ENCODE measurements at regions not wholly inside any gene's neighbourhood (a gene's known extent, or its start where the extent isn't known, plus 50 kb on each side); places are given as distances from the start of the nearest gene placed in this dataset.
A peak's percentile ranks its signal among the peaks of the same experiment; 100 is the strongest.

DNA sequence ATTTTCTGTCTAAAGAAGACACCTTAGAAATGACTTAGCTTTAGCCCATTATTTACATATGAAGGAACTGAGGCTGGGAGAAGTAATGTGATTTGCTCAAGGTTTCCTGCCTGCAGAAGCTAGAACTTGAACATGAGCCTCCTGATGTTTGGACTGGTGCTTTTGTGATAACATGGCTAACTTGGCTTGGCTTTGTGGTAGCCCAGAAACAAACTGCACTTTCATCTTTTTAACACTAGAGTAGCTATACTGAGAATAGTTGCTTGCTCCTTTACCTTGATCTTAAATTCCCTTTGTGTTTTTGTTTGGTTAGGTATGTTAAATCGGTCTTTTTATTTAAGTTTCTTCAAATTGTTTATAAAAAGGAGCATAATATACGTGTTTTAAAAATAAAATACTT lies 163.5 kb upstream of the MANEA start:
- WGBS (ENCODE audit: insufficient coverage) = no CpG with 5 or more reads among the region's 2 CpGs
- no peak overlapping the region for H3K4me3 ChIP-seq (ENCODE audit: low read depth, low read length)
- no peaks in the 10 kb centered on the region for H3K4me1 ChIP-seq (ENCODE audit: control insufficient read depth, insufficient read depth, low read length)
- H3K9me3 ChIP-seq (ENCODE audit: control insufficient read depth, insufficient read depth, low read length) = no peaks in the 10 kb centered on the region
- no peaks in the 10 kb centered on the region for H3K36me3 ChIP-seq (ENCODE audit: control insufficient read depth, insufficient read depth, low read length)
- no peak for DNase-seq (ENCODE audit: low read depth in 4 of 6, low spot score in 6 of 6)
- H3K27me3 ChIP-seq (ENCODE audit: control insufficient read depth, insufficient read depth, low read length) = no peaks in the 10 kb centered on the region
- no peak overlapping the region for H3K27ac ChIP-seq (ENCODE audit: low read depth, low read length)

DNA sequence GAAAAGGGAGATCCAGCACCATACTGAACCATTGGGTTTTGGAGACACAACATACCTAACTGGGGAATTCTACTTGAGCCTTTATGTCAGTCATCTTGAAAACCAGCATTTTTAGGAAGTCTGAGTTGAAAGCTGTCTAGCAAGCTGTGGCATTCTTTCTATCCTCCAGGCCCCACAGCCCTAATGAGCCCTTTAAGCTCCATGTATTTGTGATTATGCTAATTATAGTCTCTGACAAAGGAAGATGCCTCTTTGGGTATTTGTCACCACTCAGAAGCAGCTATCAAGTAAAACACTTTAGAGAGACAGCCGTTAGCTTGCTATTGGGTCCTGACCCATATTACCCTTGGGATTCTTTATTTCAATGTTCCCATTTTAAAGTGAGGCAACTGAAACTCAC lies 159.5 kb upstream of the MANEA start:
- H3K36me3 ChIP-seq (ENCODE audit: control insufficient read depth, insufficient read depth, low read length) = no peaks in the 10 kb centered on the region
- H3K9me3 ChIP-seq (ENCODE audit: control insufficient read depth, insufficient read depth, low read length) = peaks cover 4% of the 10 kb centered on the region
- no CpG with 5 or more reads among the region's 1 CpG for WGBS (ENCODE audit: insufficient coverage)
- DNase-seq (ENCODE audit: low read depth in 4 of 6, low spot score in 6 of 6) = peak in 2 of 6 donors; percentile 3 to 40
- H3K4me1 ChIP-seq (ENCODE audit: control insufficient read depth, insufficient read depth, low read length) = no peaks in the 10 kb centered on the region
- H3K27me3 ChIP-seq (ENCODE audit: control insufficient read depth, insufficient read depth, low read length) = no peaks in the 10 kb centered on the region
- no peak overlapping the region for H3K27ac ChIP-seq (ENCODE audit: low read depth, low read length)
- H3K4me3 ChIP-seq (ENCODE audit: low read depth, low read length) = no peak overlapping the region

DNA sequence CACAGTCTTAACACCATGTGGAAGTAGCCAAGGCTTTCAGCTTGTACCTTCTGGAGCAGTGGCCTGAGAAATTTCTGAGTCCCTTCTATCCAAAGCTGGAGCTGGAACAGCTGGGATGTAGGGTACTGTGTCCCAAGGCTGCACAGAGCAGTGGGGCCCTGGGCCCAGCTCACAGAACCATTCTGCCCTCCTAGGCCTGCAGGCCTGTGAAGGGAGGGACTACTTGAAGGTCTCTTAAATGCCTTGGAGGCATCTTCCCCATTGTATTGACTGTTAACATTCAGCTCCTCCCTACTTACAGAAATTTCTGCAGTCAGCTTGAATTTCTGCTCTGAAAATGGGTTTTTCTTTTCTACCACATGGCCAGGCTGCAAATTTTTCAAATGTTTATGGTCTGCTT lies 156.5 kb upstream of the MANEA start:
- no peak overlapping the region for H3K4me3 ChIP-seq (ENCODE audit: low read depth, low read length)
- peaks cover 4% of the 10 kb centered on the region for H3K9me3 ChIP-seq (ENCODE audit: control insufficient read depth, insufficient read depth, low read length)
- H3K27ac ChIP-seq (ENCODE audit: low read depth, low read length) = no peak overlapping the region
- no peaks in the 10 kb centered on the region for H3K36me3 ChIP-seq (ENCODE audit: control insufficient read depth, insufficient read depth, low read length)
- no peaks in the 10 kb centered on the region for H3K4me1 ChIP-seq (ENCODE audit: control insufficient read depth, insufficient read depth, low read length)
- DNase-seq (ENCODE audit: low read depth in 4 of 6, low spot score in 6 of 6) = no peak
- H3K27me3 ChIP-seq (ENCODE audit: control insufficient read depth, insufficient read depth, low read length) = no peaks in the 10 kb centered on the region

DNA sequence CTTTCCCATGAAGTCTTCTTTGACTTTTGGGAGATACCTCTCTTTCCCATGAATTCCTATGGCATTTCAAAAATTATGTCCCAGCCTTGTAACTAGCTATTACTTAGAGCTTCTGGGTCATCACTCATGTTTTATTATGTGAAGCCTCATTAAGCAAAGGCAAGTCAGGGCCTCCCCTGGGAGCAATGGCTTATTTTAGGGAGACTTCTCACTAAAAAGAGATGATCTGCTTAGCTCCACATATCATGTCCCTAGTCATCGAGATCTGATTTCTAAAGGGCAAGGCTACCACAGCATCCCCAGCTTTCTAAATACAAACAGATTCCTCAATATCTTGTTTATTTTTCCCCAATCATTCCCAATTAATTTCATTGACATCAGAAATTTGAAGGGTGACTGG lies 154.0 kb upstream of the MANEA start:
- Histone ChIP-seq H3K9me3 (ENCODE audit: control insufficient read depth, insufficient read depth, low read length) (peaks cover 4% of the 10 kb centered on the region), H3K27ac (ENCODE audit: low read depth, low read length) (no peak overlapping the region), H3K27me3 (ENCODE audit: control insufficient read depth, insufficient read depth, low read length) (no peaks in the 10 kb centered on the region), H3K4me3 (ENCODE audit: low read depth, low read length) (no peak overlapping the region), H3K36me3 (ENCODE audit: control insufficient read depth, insufficient read depth, low read length) (no peaks in the 10 kb centered on the region), H3K4me1 (ENCODE audit: control insufficient read depth, insufficient read depth, low read length) (no peaks in the 10 kb centered on the region)
- 80% methylated on average over 1 of the region's 1 CpG for WGBS (ENCODE audit: insufficient coverage)
- DNase-seq (ENCODE audit: low read depth in 4 of 6, low spot score in 6 of 6) = no peak

DNA sequence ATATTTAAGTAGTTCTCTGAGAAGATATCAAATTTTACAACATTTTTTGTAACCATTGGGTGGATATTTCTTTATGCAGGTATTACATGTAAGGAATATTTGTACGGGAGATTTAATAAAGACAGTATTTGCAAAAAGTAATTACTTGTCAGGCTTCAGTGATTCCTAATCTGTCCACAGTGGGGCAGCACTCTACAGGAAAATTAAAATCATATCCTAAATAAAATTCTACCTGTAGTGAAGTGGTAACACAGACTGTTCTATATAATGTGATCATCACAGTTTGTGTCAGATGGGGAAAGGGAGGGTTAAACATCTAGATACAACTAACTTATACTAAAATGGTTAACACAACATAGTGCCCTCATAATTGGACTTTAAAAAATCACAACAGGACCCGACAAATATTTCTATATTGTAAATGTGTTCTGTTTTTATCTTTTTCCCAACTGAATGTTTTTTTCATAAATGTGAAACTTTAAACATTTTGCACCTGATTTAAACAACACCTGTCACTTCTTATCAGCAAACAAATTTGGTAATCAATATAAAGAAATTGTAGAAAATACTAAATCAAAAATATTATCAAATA lies 145.6 kb upstream of the MANEA start:
- no CpG with 5 or more reads among the region's 2 CpGs for WGBS (ENCODE audit: insufficient coverage)

DNA sequence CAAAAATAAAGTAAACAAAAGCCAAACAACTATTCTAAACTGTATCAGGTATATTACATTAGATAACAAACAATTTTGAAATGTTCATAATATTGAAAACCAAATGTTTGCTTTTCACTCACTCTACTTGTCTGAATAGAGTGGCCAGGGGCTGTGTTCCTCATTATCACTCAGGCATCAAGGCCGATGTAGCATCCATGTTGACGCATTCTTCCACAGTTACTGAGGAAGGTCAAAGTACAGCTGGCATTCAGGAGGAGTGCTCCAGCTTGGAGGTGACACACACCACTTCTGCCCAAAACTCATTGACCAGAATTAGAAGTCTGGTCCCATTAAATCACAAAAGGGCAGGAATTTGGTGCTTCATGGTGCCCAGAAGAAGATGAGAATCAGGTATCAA lies 137.6 kb upstream of the MANEA start:
- no peaks in the 10 kb centered on the region for H3K27me3 ChIP-seq (ENCODE audit: control insufficient read depth, insufficient read depth, low read length)
- DNase-seq (ENCODE audit: low read depth in 4 of 6, low spot score in 6 of 6) = no peak
- H3K4me1 ChIP-seq (ENCODE audit: control insufficient read depth, insufficient read depth, low read length) = no peaks in the 10 kb centered on the region
- no peaks in the 10 kb centered on the region for H3K9me3 ChIP-seq (ENCODE audit: control insufficient read depth, insufficient read depth, low read length)
- H3K4me3 ChIP-seq (ENCODE audit: low read depth, low read length) = no peak overlapping the region
- H3K36me3 ChIP-seq (ENCODE audit: control insufficient read depth, insufficient read depth, low read length) = no peaks in the 10 kb centered on the region
- no peak overlapping the region for H3K27ac ChIP-seq (ENCODE audit: low read depth, low read length)
- WGBS (ENCODE audit: insufficient coverage) = 100% methylated on average over 2 of the region's 2 CpGs

More for the DNA sequence above, 145.6 kb upstream of the MANEA start:
- Histone ChIP-seq H3K27me3 (ENCODE audit: control insufficient read depth, insufficient read depth, low read length) (no peaks in the 10 kb centered on the region), H3K4me3 (ENCODE audit: low read depth, low read length) (no peak overlapping the region), H3K36me3 (ENCODE audit: control insufficient read depth, insufficient read depth, low read length) (no peaks in the 10 kb centered on the region), H3K27ac (ENCODE audit: low read depth, low read length) (no peak overlapping the region), H3K4me1 (ENCODE audit: control insufficient read depth, insufficient read depth, low read length) (no peaks in the 10 kb centered on the region), H3K9me3 (ENCODE audit: control insufficient read depth, insufficient read depth, low read length) (no peaks in the 10 kb centered on the region)
- peak in 4 of 6 donors; percentile 39 to 91 (median 60) for DNase-seq (ENCODE audit: low read depth in 4 of 6, low spot score in 6 of 6)

DNA sequence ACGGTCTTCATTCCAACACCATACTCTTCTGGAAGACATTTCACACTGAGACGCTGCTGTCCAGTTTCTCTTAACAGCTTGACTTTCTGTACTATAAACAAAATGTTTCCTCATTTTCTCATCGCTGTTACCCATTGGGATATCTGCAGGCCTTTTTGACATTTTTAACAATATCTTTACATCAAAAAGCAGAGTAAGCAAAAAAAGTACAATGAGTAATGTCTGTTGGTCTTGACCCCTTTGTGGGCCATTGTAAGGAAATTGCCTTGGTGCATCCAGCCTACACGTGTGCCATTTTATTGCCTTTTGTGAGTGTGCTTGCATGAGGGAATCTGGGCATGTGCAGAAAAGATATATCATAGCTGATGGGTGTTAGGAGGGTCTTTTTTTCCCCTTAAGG lies 129.1 kb upstream of the MANEA start:
- Histone ChIP-seq H3K36me3 (ENCODE audit: control insufficient read depth, insufficient read depth, low read length) (no peaks in the 10 kb centered on the region), H3K27ac (ENCODE audit: low read depth, low read length) (no peak overlapping the region), H3K4me3 (ENCODE audit: low read depth, low read length) (no peak overlapping the region), H3K4me1 (ENCODE audit: control insufficient read depth, insufficient read depth, low read length) (no peaks in the 10 kb centered on the region), H3K9me3 (ENCODE audit: control insufficient read depth, insufficient read depth, low read length) (no peaks in the 10 kb centered on the region), H3K27me3 (ENCODE audit: control insufficient read depth, insufficient read depth, low read length) (no peaks in the 10 kb centered on the region)
- 72% methylated on average over 3 of the region's 4 CpGs for WGBS (ENCODE audit: insufficient coverage)
- peak in 1 of 6 donors; percentile 11 for DNase-seq (ENCODE audit: low read depth in 4 of 6, low spot score in 6 of 6)

DNA sequence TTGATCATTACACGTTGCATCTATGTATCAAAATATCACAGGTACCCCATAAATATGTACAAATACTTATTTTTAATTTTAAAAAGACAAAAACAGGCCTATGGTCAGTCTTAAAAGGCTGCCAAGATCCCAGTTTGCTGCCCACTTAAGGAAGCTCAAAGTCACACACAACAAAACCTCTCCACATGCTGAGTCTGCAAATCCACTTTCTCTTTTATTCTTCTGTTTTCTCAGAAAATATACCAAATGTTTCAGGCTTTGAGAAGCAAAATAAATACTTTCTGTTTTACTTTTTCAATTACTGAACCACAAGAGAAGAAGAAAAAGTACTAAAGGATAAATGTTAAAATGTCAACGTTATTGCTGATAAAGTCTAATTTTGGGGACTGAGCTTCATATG lies 107.8 kb upstream of the MANEA start:
- no peaks in the 10 kb centered on the region for H3K4me1 ChIP-seq (ENCODE audit: control insufficient read depth, insufficient read depth, low read length)
- H3K36me3 ChIP-seq (ENCODE audit: control insufficient read depth, insufficient read depth, low read length) = no peaks in the 10 kb centered on the region
- peak in 1 of 6 donors; percentile 23 for DNase-seq (ENCODE audit: low read depth in 4 of 6, low spot score in 6 of 6)
- H3K27me3 ChIP-seq (ENCODE audit: control insufficient read depth, insufficient read depth, low read length) = no peaks in the 10 kb centered on the region
- WGBS (ENCODE audit: insufficient coverage) = 80% methylated on average over 1 of the region's 2 CpGs
- no peaks in the 10 kb centered on the region for H3K9me3 ChIP-seq (ENCODE audit: control insufficient read depth, insufficient read depth, low read length)
- no peak overlapping the region for H3K4me3 ChIP-seq (ENCODE audit: low read depth, low read length)
- no peak overlapping the region for H3K27ac ChIP-seq (ENCODE audit: low read depth, low read length)

DNA sequence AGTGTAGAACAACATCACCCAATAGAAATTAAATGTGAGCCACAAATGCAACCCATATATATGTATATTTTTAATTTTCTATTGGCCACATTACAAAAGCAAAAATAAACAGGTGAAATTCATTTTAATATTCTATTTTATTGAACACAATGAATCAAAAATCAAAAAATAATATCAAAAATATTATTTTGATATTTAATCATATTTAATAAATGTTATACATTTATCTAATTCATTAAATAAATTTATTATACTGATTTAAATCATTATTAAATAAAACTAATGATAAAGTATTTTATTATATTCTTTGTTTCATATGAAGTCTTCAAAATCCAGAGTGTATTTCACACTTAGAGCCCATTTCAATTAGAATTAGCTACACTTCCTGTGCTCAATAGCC lies 98.4 kb upstream of the MANEA start:
- DNase-seq (ENCODE audit: low read depth in 4 of 6, low spot score in 6 of 6) = no peak
- Histone ChIP-seq H3K27me3 (ENCODE audit: control insufficient read depth, insufficient read depth, low read length) (no peaks in the 10 kb centered on the region), H3K4me1 (ENCODE audit: control insufficient read depth, insufficient read depth, low read length) (no peaks in the 10 kb centered on the region), H3K36me3 (ENCODE audit: control insufficient read depth, insufficient read depth, low read length) (no peaks in the 10 kb centered on the region), H3K9me3 (ENCODE audit: control insufficient read depth, insufficient read depth, low read length) (no peaks in the 10 kb centered on the region), H3K27ac (ENCODE audit: low read depth, low read length) (no peak overlapping the region), H3K4me3 (ENCODE audit: low read depth, low read length) (no peak overlapping the region)

DNA sequence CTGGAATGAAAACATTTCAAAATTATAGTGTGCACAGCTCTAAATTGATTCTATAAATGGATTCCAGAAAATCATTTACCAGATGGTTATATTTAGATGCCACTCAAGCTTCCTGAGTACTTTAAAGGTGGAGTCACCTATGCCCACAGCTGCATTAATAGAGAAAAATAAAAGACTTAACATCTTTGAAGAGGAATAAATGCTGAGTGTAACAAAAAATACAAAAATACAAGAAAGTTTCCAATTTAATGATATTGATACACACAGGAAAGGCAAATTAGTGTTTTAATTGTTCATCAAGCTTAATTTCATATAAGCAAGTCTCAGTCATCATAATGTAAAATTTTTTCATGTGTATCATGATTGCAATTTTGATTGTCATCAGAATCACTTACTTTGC lies 89.5 kb upstream of the MANEA start:
- Histone ChIP-seq H3K9me3 (ENCODE audit: control insufficient read depth, insufficient read depth, low read length) (no peaks in the 10 kb centered on the region), H3K4me1 (ENCODE audit: control insufficient read depth, insufficient read depth, low read length) (no peaks in the 10 kb centered on the region), H3K4me3 (ENCODE audit: low read depth, low read length) (no peak overlapping the region), H3K36me3 (ENCODE audit: control insufficient read depth, insufficient read depth, low read length) (no peaks in the 10 kb centered on the region), H3K27ac (ENCODE audit: low read depth, low read length) (no peak overlapping the region), H3K27me3 (ENCODE audit: control insufficient read depth, insufficient read depth, low read length) (no peaks in the 10 kb centered on the region)
- DNase-seq (ENCODE audit: low read depth in 4 of 6, low spot score in 6 of 6) = peak in 1 of 6 donors; percentile 9
